NT2/D1 (cell line): ENCODE measurements at regions not wholly inside any gene's neighbourhood (a gene's known extent, or its start where the extent isn't known, plus 50 kb on each side); places are given as distances from the start of the nearest gene placed in this dataset.

ENCODE experiments used
- DNase-seq: peaks from one replicate; pipeline ENCODE4 v3.0.0-alpha.2; 2011; ENCODE audit warnings: low read depth, low spot score
- H3K27me3 ChIP-seq: 2 replicates; pipeline ENCODE4 v1.6.0; 2011; ENCODE audit warnings: mild to moderate bottlenecking; ENCODE audit not compliant: insufficient read length, insufficient read depth
- H3K36me3 ChIP-seq: 2 replicates; pipeline ENCODE4 v1.6.1; 2011; ENCODE audit warnings: mild to moderate bottlenecking, low read length, mixed read lengths; ENCODE audit not compliant: insufficient read depth, insufficient read length
- H3K4me1 ChIP-seq: 2 replicates; pipeline ENCODE4 v1.5.1; 2011; ENCODE audit not compliant: insufficient read depth, insufficient read length
- H3K4me3 ChIP-seq: 2 replicates; pipeline ENCODE4 v1.5.1; 2011; ENCODE audit warnings: low read depth; ENCODE audit not compliant: insufficient read length
- H3K9ac ChIP-seq: 2 replicates; pipeline ENCODE4 v1.6.0; 2011; ENCODE audit warnings: low read depth; ENCODE audit not compliant: insufficient read length
- H3K9me3 ChIP-seq: 2 replicates; pipeline ENCODE4 v1.5.1; 2011; ENCODE audit warnings: mild to moderate bottlenecking, low read length; ENCODE audit not compliant: insufficient read depth
- SUZ12 ChIP-seq: IDR thresholded peaks from 2 replicates; pipeline ENCODE4 v1.6.1; 2011; ENCODE audit not compliant: insufficient read length, insufficient read depth; ENCODE audit errors: extremely low read depth
- YY1 ChIP-seq: IDR thresholded peaks from 2 replicates; pipeline ENCODE4 v1.6.1; 2011; ENCODE audit not compliant: insufficient read length, insufficient read depth
- ZNF274 ChIP-seq: IDR thresholded peaks from 2 replicates; pipeline ENCODE4 v1.6.1; 2011; ENCODE audit warnings: mild to moderate bottlenecking, low read depth, low read length

- DNase-seq = no peak
- H3K9ac ChIP-seq = no peak overlapping the region
- TF ChIP-seq SUZ12 = no peak
- TF ChIP-seq ZNF274 = no peak
- TF ChIP-seq YY1 = no peak
- H3K4me3 ChIP-seq = no peak overlapping the region
- no peaks in the 10 kb centered on the region for H3K4me1 ChIP-seq
- no peaks in the 10 kb centered on the region for H3K36me3 ChIP-seq
- no peaks in the 10 kb centered on the region for H3K27me3 ChIP-seq
- no peaks in the 10 kb centered on the region for H3K9me3 ChIP-seq
Measured at GRCh38 chr11:70615036-70615875, 216.9 kb downstream of the CTTN start.

DNA sequence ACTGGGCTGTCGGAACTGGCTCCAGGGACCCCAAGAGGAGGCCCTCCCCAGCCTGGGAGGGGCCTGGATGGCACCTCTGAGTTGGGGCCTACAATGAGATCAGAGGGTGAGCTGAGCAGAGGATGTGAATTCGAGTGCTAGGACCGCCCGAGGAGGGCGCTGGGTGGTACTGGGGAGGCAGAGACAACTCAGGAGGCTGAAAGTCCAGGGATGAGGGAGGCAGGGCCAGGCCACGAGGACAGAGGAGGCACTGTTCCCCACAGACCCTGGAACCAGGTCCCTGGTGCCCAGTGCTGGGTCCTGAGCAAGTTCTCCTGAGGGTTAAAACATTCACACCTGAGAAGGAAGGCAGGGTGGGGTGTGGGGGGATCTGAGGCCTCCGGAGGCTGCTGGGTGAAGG lies 218.0 kb downstream of the CTTN start:
- no peaks in the 10 kb centered on the region for H3K4me1 ChIP-seq
- DNase-seq = no peak
- H3K9ac ChIP-seq = no peak overlapping the region
- H3K36me3 ChIP-seq = no peaks in the 10 kb centered on the region
- TF ChIP-seq SUZ12 = no peak
- no peak for TF ChIP-seq ZNF274
- no peak for TF ChIP-seq YY1
- H3K4me3 ChIP-seq = no peak overlapping the region
- no peaks in the 10 kb centered on the region for H3K27me3 ChIP-seq
- H3K9me3 ChIP-seq = no peaks in the 10 kb centered on the region

DNA sequence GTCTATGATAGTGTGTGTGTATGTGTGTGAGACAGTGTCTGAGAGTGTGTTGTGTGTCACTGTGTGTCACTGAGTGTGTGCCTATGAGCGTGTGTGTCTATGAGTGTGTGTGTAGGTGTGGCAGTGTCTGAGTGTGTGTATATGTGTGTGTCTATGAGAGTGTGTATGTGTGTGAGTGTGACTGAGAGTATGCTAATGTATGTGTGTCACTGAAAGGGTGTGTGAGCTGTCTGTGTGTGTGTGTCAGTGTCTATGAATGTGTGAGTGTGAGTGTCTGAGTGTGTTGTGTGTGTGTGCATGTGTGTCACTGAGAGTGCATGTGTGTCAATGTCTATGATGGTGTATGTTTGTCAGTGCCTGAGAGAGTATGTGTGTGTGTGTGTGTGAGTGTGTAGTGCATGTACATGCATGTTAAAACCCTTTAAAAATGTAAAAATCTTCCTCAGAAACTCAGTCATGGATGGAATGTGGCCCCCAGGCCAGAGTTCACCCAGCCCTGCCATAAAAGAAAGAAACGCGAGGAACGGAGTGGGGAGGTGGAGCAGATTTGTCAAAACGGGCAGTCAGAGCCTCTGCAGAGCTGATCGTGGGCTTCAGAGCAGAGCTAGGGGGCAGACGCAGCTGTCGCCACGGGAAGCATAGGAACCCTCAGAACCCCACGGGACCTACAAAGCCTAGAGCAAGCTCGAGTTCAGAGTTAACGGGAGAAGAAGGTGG lies 218.8 kb downstream of the CTTN start:
- no peak overlapping the region for H3K4me3 ChIP-seq
- DNase-seq = no peak
- no peaks in the 10 kb centered on the region for H3K4me1 ChIP-seq
- no peaks in the 10 kb centered on the region for H3K9me3 ChIP-seq
- H3K9ac ChIP-seq = no peak overlapping the region
- H3K36me3 ChIP-seq = no peaks in the 10 kb centered on the region
- TF ChIP-seq ZNF274 (no peak), YY1 (no peak)
- H3K27me3 ChIP-seq = no peaks in the 10 kb centered on the region

DNA sequence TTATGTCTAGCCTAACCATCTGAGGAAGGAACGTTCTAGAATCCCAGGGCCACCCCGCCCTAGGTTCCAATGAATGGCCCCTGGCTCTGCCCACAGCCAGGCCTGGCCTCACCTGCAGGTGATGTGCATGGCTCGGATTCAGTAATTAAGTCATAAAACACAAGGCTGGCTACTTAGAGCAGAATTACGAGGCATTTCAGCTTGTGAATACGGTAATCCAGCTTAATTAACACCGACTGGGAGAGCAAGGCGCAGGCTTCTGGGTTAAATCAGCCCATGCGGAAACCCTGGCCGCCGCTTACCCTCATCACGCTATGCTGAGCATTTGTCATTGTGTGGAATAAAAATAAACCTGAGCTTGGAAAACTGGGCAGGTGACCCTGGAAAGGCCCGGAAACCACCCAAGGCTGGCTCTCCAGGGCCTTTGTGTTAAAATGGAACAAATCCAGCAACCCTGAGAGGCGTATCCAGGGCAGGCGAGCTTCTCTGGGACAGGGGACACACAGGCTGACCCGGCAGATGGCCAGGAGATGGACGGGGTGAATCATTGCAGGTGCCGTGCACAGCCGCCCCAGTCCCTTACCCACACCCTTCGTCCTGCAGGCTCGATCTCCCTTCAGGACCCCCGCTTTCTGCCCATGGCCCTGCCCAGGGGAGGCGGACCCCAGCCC lies 220.2 kb downstream of the CTTN start:
- H3K4me1 ChIP-seq = no peaks in the 10 kb centered on the region
- H3K9me3 ChIP-seq = no peaks in the 10 kb centered on the region
- no peak overlapping the region for H3K9ac ChIP-seq
- no peaks in the 10 kb centered on the region for H3K36me3 ChIP-seq
- no peaks in the 10 kb centered on the region for H3K27me3 ChIP-seq
- no peak for TF ChIP-seq YY1
- no peak for TF ChIP-seq SUZ12
- TF ChIP-seq ZNF274 = no peak
- DNase-seq = no peak
- H3K4me3 ChIP-seq = no peak overlapping the region

DNA sequence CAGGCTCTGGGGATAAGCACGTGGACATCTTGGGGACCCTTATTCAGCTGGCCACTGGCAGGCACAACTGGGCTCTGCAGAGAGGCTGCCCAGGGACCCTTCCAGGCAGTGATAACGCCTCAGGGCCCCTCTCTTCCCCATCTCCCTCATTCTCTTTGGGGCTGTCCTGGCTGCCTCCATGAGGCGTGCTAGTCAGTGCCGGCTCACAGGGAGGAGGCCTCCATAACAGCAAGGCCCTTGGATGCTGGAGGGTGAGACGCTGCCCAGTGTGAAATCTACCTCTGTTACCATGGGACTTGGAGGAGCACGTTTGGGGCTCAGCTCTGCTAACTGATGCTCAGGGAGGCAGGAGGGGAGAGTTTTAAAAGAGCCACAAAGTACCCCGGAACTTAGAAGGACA lies 221.3 kb downstream of the CTTN start:
- Histone ChIP-seq H3K27me3 (no peaks in the 10 kb centered on the region), H3K9ac (no peak overlapping the region), H3K36me3 (no peaks in the 10 kb centered on the region), H3K4me3 (no peak overlapping the region), H3K9me3 (no peaks in the 10 kb centered on the region), H3K4me1 (peaks cover 3% of the 10 kb centered on the region)
- no peak for DNase-seq
- TF ChIP-seq ZNF274 = no peak
- TF ChIP-seq YY1 = no peak
- no peak for TF ChIP-seq SUZ12

DNA sequence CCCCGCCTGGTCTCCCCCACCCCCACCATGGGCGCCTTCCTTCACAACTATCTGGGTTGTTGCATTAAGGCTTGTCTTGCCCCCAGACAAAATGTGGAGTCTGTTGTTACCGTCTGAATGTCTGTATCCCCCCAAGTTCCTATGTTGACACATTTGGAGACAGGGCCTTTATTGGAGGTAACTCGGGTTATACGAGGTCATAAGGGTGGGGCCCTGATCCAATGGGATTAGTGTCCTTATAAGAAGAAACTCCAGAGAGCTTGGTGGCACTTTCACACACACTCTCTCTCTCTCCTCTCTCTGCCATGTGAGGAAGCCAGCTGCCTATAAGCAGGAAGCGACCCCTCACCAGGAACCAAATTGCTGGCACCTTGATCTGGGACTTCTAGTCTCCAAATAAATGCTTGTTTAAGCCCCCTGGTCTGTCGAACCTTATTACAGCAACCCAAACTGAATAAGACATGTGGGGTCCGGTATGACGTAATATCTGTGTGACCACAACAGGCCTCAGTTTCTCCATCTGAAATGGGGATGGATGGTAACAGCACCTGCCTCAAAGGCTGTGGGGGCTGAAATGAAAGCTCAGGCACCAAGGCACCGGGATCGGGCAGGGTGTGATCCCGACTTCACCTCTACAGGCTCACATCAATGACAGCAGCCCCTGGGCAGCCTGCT lies 222.3 kb downstream of the CTTN start:
- TF ChIP-seq SUZ12 (no peak), YY1 (no peak), ZNF274 (no peak)
- no peak overlapping the region for H3K9ac ChIP-seq
- DNase-seq = no peak
- no peaks in the 10 kb centered on the region for H3K9me3 ChIP-seq
- no peaks in the 10 kb centered on the region for H3K27me3 ChIP-seq
- no peaks in the 10 kb centered on the region for H3K36me3 ChIP-seq
- no peak overlapping the region for H3K4me3 ChIP-seq
- H3K4me1 ChIP-seq = peaks cover 6% of the 10 kb centered on the region
